GM18907 (cell line): ENCODE measurements at regions not wholly inside any gene's neighbourhood (a gene's known extent, or its start where the extent isn't known, plus 50 kb on each side); places are given as distances from the start of the nearest gene placed in this dataset.

ENCODE experiments used
- ATAC-seq: cut with Tn5 transposase; IDR thresholded peaks from one replicate; pipeline ENCODE4 v1.9.1; 2021; ENCODE audit warnings: mild to moderate bottlenecking, moderate library complexity; ENCODE audit not compliant: unreplicated experiment

DNA sequence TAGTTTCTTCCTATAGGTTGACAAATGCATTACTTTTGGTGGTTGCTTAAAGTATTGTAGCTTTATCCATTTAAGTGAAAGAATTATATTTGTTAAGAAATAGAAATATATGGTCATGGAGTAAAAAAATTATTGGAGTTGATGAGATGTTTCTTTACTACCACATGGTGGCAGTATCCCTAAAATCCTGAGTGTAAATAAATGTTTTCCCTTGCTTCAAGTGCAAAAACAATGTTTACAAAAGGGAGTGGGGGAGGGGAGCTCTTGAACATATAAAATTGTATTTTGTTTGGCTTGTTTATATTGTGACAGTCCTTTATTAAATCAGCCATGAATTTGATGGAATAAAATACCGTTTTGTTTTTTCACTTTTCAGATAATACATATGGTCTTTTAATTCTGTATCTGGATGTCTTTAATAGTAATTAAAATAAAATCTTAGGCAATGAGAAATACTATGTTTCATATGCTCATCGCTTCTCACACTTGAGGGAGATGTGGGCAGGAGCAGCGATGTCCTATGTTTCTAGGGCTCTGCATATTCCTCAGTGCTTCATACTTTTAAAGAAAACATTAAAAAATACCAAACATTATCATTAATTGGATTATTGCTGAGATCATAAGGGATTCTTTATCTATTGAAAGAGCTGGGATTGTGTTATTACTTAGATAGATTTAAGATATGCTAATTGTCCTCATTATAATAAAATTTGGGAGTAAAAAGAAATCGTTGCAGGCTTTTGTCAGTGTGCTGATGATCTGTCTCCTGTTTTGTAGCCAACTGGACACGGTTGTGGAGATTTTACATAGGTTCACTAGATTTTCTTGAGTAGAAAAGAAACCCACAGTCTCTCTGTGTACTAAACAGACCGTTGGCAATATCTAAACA, 349.7 kb downstream of the TUSC7 start:
- ATAC-seq: no peak

DNA sequence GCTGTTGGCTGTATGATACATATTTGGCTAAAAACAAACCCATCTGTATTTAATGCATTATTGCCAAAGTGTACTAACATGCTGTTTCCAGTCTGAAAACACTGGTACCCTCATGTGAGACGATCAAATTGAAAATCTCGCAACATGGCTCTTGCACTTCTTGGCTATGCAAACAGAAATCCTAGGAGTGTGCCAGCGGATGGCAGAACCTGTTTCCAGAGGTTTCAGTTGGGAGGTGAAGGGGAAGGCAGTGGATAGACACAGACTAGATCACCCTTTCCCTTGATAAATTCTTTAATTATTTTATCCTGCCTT, 350.3 kb downstream of the TUSC7 start:
- no peak for ATAC-seq

DNA sequence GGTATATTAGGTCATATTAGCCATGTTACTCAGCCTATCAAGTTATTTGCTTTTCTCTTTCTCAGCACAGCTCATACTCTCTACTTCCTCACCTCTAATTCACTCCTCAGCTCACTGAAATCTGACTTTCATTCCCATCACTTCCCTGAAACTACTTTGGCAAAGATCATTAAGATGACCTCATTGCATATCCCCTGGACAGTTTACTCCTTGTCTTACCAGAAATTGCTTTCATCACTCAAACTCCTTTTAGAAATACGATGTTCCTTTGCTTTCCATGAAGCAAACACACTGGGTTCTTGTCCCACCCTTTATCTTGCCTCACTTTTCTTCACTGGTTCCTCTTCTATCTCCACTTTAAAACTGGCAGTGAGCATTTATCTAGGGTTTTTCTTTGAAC, 354.4 kb downstream of the TUSC7 start:
- no peak for ATAC-seq

DNA sequence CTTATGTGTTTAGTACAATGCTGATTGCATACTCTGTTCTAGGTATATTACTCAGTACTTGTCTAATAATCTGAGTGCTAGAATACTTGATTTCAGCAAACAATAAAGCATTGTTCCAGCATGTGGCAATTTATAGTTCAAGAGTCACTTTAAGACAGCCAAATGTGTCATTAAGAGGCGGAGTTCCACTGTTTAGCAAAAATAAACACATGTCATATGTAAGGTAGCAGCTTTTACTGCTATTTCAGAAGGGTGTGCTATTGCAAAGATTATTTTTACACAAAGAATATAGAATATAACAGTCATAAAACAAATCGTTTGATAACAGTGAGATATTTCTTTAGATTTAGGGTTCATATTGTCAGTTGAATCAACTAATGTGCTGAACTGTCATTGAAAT, 358.7 kb downstream of the TUSC7 start:
- no peak for ATAC-seq

DNA sequence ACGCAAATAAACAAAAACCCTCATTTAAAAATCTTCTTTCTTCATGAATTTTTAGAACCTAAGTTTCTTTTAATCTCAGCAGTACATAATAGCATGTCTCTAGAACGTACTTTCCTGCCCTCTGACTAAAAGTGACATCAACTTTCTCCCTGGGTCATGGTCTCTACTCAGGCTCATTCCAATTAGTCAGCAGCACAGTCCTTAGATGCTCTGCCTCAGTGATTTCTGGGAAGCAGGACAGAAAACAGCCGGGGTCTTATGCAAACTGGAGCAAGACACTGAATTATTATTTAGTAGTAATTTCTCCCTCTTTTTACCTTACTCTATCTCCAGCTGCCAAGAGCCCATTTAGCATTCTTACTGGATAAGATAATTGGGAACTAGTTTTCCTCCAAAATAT, 365.2 kb downstream of the TUSC7 start:
- ATAC-seq: no peak

DNA sequence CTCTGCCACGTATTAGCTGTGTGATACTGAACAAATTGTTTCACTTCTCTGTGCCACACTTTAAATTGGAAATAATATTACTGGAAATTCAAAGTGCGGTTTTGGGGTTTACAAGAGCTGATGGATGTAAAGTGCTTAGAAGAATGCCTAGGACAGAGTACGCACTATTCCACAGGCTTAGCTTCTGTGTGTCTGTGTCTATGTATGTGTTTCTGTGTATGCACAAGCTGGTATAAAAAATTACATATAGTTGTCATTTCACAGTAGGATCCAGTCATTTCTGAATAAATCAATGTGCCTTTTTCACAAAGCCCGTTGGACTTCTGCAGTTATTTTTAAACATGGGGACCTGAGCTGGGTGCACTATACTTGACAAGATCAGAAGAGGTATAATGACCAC, 370.4 kb downstream of the TUSC7 start:
- no peak for ATAC-seq

DNA sequence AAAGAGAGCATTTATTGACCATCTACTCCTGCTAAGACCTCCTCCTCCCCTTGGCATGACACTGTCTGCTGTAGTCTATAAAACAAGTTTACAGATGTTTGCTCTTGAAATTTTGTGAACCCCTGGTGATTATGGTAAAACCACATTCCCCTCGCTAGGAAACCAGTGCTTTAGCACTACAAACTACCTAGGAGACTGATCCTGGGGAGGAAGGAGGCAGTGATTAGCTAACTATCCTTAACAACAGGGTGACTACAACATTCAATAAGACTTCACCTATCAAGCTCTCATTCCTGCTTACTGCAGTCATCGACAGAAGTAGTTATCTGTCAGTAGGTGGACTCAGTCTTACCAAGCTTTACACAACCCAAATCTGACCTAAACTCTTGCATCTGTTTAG, 371.3 kb downstream of the TUSC7 start:
- no peak for ATAC-seq

DNA sequence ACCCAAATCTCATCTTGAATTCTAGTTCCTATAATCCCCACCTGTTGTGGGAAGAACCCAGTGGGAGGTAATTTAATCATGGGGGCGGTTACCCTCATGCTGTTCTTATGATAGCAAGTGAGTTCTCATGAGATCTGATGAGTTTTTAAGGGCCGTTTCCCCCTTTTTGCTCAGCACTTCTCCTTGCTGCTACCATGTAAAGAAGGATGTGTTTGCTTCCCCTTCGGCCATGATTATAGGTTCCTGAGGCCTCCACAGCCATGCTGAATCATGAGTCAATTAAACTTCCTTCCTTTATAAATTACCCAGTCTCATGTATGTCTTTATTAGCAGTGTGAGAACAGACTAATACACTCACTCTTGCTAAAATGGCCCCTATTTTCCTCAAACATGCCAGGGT, 374.7 kb downstream of the TUSC7 start:
- ATAC-seq: no peak

DNA sequence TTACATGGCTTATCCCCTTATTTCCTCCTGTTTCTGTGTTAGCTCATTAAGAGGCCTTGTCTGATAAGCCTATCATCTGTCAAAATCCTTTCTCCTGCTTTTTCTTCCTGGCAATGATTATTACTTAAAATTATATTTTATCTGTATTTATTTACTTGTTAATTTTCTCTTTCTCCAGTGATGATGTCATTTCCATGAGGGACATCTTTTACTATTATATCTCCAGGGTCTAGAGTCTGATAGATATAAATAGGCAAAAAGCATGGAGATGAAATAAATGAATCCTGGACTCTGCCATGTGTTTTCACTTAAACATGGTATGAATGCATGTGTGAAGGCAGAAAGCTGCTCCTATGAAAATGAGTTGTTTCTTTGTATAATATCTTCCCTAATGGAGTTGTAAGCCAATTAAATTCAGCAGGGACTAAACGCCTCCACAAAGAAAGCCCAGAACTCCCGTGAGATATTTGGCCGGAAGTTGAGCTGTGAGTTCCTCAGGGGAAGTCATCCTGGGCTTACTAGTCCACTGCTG, 375.2 kb downstream of the TUSC7 start:
- ATAC-seq: no peak

DNA sequence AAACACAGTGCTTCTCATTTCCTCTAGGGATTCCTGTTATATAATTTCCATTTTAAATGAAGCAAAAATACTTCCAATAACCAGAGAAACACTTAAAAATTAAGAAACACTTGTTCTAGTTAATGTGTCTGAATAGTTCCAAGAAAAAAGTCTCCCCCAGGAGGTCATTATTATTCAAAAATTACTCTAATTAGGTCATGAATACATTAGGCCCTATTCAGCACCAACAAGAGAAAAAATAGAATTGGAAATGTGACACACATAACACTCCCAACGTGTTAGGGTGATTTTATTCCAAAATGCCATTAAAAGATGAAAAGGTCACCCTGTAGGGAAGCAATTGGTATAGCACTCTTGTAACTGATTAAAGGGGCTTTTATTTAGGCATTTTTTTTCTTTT, 382.1 kb downstream of the TUSC7 start:
- ATAC-seq: no peak

DNA sequence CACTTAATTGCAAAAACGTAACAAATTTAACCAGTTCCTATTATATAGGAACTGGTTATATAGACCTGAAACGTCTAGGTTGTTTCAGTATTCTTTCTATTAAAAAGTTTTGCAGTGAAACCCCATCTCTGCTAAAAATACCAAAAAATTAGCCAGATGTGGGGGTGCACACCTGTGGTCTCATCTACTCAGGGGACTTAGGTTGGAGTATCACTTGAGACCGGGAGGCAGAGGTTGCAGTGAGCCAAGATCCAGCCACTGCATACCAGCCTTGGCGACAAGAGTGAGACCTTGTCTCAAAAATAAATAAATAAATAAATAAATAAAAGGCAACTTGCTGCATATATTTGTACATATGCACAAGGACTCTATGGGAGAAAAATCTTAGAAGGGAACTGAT, 387.0 kb downstream of the TUSC7 start:
- ATAC-seq: no peak

DNA sequence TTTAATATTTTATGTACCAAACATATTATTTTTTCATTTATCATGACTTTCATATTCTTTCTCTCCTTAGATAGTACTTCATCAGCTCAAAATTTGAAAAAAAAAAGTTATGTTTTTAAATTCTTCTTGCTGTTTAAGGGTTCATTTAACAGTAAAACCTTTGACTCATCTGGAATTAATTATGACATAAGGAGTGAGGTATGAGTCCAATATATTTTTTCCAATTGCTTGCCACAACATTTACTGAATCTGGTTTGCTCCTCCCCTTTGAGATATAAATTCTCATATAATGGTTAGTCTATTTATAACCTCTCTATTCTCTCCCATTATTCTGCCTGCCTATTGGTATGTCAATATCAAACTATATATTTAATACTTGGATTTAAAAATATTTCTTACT, 387.8 kb downstream of the TUSC7 start:
- ATAC-seq: no peak

DNA sequence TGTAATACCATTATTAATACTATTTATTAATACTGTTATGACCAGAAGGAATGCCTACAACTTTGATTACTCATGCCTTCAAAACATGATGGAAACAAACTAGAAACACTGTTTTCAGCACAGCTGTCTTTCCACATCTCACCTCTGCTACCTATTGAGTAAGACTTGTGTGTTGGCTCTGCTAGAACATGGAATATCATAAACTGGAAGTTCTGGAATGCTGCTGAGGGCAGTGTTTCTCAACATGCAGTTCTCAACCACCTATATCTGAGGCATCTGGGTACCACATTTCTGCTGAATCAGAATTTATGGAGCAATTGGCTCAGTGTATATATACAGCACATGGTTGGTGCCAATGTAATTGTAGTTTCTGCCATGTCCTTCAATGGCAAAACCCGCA, 392.1 kb downstream of the TUSC7 start:
- ATAC-seq: no peak

DNA sequence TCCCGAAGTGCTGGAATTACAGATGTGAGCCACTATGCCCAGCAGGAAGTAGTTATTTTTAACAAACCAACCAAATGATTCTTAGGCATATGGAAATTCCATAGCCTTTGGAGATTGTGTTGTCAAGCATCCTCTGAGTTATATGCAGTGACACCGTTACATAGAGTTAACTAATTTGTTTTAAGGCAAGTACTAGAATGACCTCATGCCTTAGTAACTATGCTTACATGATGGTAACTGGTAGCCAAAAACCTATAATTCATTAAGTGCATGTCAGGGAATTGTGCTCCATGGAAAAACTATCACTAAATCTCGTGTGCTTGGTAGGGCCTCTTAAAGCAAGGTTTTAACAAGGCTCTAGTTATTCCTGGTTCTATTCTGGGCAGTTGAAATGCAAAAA, 392.8 kb downstream of the TUSC7 start:
- ATAC-seq: no peak

DNA sequence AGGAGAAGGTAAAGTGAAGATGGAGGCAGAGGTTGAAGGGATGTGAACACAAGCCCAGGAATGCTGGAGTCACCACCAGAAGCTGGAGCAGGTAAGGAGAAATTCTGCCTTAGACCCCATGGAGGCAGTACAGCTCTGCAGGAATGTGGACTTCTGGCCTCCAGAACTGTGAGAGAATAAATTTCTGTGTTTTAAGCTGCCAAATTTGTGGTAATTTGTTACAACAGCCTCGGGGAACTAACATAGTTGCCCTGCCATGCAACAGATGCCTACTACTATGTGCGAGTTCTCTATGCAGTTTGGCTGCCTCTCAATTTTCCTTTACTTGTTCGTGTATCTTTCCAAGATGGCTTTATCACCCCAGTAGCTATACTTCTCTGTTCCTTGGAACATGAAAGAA, 394.1 kb downstream of the TUSC7 start:
- ATAC-seq: no peak

DNA sequence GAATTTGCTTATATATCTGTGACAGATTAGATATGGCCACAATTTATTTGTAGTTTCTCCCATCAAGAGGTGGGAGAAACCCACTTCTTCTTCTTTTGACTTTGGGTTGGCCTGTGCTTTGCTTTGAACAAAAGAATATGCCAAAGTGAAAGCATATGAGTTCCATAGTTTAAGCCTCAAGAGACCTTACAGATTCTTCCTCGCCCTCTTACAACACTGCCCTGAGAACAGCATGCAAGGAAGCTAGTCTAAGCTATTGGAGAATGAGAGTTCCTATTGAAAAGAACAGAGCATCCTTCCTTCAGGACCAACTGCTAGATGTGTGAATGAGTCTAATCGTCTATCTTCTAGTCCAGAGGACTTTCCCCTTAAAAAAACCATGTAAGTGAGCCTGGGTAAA, 394.8 kb downstream of the TUSC7 start:
- ATAC-seq: no peak

DNA sequence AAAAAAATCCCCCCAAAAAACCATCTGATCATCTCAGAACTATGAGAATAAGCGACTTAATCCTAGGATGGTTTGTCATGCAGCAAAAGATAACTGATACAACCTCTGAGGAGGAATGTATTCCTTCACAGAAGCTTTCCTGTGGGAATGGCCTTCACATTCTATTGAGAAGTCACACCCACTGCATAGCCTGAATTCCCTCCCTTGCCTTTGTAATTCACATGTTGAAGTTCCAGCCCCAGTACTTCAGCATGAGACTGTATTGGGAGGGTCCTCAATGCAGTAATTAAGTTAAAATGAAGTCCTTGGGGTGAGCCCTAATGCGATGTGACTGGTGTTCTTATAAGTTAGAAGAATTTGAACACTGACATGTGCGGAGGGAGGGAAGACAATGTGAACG, 395.2 kb downstream of the TUSC7 start:
- no peak for ATAC-seq

DNA sequence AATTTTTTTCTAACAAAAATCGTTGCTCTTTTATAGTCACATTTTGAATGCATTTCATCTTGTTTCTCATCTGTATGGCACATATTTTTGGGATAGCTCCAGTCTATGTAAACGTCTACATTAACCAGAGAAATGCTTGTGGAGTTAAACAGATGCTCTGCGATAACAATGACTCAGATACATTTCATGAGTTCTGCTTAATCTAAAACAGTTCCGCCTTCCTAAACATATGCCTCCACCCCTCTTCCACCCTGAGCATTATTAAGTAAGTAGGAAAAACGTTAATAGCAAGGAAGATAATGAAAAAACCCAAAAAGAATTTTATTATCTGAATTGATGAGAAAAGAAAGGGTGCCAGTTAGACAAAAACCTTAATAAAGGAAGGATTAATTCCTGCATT, 396.1 kb downstream of the TUSC7 start:
- ATAC-seq: no peak

DNA sequence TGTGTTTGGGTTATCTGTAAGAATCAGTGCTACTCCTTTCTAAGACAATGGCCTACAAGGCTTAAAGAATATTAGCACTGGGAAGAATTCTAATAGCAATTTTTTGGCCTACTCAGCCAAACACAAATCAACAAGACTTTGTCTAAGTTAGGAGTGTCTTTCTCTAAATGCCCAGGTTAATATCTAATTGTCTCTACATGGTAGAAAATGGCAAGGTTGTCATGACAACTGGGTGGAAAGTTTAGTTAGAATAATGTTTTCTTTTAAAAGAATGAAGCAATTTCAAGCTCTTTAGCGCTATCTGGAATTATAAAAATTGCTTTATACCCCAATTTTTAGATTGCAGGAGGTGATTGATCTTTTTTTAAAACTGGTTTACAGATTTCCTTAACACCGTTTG, 396.8 kb downstream of the TUSC7 start:
- no peak for ATAC-seq

DNA sequence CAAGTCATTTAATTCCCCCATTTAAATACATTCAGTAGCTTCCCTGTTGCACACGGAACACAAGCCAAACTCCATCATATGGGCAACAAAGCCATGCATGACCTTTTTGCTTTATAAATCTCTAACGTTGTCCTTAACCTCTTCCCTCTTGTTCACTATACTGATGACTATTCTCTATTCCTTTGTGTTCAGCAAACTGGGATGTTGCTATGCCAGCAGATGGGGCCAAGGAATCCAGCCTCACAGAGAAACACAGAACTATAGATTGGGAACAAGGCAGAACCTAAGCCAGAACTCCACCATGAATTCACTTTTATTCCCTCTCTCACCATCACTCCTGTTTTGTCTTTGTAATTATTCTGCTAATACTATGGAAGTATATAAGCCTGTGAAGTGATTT, 398.4 kb downstream of the TUSC7 start:
- no peak for ATAC-seq

DNA sequence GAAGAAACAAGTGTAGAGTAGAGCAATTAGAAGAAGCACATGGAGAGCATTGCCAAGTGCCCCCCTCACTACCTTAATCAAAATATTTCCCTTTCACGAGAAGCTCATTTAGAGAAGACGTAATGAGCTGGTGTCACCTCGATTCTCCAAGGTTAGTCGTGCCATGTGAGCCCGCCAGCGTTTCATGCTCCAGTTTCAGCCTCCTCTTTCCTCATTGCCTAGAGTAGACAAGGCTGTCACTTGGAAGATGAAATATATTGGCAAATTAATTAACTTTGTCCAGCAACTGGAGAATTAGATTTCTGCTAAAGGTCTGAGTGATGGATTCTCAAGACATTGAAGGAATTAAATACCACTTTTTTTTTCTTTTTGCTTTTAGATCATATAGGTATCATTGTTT, 399.6 kb downstream of the TUSC7 start:
- no peak for ATAC-seq

DNA sequence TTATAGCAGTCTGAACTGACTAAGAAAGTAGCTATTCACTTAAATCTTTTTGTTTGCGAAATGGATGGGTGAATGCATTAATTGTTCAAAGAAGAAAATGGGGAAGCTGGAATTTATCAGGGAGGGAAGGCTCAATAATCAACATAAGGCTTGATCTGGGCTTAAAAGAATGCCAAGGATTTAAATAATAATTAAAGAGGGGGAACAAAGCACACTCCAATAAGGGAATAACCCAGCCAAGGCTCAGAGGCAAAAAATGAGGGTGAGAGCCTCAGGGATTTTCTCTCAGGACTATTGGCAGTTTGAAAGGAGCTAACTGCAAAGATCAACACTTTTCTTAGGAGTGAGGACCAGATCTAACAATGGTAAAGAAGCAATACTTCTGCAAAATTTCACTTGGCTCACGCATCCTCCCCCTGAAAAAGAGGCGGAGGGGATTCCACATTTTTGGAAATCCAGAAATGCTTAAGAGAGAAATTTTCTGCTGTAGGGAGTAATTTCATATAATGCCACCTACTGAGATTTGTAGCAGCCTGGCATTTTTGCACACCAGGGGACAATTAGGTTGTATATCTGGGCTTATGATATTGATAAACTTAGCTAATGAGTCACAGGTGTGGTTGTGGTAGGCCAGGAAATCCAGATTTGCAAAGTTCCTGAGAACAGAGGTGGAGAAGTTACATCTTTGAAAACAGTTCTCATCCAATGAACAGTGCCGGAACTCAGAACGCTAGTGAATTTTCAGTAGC, 405.1 kb downstream of the TUSC7 start:
- no peak for ATAC-seq
